ENCODE measurements at regions not wholly inside any gene's neighbourhood (a gene's known extent, or its start where the extent isn't known, plus 50 kb on each side); places are given as distances from the start of the nearest gene placed in this dataset.

DNA sequence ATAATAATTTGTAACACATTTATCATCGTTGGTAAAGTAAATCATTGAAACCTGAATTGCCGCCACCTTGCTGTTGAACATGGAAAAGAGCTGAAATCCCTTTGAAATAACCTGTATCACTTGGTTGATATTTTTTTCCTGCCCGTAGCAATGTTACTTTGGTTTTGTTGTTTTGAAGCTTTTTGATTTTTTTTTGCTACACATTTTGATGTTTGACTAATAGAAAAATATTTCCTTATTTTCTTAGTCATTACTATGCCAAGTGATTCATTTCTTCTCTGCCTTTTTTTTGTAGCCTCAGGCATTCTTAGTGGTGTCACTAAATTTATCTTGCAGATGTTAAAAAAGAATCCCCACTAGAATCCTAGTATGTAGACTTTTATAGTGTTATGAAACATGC, 235.1 kb upstream of the MEOX2 start:
- peak; percentile 28 for DNase-seq (ENCODE audit: low read depth in 2 of 2)

DNA sequence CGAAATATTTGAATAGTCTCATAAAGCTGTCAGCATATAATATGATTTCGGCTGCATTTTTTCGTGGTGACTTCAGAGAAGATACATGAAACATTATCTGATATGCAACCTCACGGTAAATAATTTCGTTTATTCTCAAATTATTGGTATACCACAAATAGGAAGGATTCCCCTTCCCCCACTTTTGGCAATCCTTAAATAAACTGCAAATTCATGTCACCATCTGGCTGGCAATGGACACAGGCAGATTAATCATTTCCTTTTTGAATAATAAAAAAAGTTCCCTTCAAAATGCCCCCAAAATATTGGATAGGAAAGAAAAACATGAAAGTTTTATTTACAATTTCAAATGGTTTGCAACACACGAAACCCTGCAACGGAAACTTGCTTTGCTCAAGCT, 234.5 kb upstream of the MEOX2 start:
- DNase-seq (ENCODE audit: low read depth in 2 of 2) = no peak

DNA sequence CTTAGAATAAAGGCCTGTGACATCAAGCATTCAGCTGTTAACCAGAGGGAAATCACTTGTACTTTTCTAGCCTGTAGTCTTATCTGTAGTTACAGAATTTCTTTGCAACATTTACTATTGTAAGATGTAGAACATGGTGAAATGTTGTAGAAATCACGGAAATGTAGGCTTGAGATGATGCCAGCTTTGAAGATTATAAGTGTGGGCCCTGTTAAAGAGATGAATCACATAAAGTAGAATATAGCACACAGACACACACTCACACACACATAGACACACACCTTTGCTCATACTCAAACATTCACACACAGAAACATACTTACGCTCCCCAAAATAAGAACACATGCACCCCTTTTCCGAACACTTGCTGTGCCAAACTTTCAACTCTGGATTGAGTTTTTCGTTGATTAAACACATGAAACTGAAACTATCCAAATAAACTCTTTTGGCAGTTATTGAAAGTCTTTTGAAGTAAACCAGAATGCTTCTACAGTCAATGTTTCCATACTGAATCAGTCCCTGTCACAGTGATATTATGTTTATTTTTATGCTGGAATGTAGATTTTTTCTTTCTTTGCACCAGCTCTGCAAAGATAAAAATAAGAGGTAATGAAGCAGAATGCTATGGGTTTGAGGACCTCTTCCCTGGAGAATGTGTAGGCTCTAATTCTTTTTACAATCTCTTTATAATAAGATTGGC, 230.3 kb upstream of the MEOX2 start:
- DNase-seq (ENCODE audit: low read depth in 2 of 2) = no peak

DNA sequence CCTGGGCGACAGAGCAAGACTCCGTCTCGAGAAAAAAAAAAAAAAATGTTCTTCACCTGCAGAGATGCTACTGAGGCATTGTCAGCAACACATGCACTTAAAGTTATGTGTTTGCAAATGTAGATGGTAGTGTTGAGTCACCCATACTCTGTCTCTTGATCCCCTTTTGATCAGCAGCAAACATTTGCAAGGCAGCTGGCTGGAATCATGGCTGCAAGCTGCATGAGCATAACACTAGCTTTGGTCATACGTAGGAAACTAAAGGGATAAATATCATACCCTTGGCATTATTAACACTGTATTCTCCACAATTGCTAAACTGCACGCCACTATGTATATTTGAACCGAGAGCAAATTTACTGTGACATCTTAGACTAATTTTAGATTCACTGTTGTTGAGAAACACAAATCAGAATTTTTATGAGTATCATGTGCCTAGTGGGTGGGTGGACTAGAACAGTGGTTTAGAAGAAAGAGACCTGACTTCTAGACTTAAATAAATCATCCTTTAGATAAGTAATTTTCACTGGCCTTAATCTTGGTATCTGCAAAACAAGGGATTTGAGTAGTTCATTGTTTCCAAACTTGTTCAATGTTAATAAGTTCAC, 229.3 kb upstream of the MEOX2 start:
- DNase-seq (ENCODE audit: low read depth in 2 of 2) = peak; percentile 37 to 44

DNA sequence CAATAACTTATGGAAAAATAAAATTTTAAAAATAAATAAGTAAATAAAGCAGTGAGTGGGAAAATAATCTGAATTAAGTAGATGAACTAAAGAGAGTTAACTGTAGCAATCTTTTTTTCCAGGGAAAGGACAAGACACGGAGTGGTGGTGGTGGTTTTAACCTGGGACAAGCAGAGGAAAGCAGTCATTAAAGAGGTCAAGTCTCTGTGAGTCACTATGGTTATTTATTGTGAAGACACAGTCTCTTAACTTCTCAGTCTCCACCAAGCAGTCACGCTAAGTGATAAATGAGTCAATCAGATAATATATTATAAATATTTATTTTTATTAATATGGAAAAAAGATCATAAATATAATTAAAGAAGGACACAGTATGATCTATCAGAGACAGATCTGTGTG, 228.1 kb upstream of the MEOX2 start:
- no peak for DNase-seq (ENCODE audit: low read depth in 2 of 2)

DNA sequence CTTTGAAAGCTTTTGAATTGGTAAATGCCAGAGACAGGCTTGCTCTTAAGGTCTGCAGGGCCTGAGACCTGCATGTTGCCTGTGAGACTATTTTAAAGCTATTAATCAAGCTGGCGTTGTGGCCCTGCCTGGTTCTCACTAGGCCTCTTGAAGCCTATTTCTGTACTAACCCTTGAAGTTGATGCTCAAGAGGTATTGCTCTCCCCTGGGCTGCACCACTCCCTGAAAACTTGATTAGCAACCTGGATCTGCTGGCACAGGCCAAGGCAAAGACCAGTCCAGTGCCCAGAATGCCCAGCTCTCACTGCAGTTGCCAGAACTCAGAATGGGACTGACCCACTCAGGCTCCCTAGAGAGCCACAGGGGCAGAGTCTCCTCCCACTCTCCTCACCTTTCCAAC, 220.0 kb upstream of the MEOX2 start:
- DNase-seq (ENCODE audit: low read depth in 2 of 2) = no peak

DNA sequence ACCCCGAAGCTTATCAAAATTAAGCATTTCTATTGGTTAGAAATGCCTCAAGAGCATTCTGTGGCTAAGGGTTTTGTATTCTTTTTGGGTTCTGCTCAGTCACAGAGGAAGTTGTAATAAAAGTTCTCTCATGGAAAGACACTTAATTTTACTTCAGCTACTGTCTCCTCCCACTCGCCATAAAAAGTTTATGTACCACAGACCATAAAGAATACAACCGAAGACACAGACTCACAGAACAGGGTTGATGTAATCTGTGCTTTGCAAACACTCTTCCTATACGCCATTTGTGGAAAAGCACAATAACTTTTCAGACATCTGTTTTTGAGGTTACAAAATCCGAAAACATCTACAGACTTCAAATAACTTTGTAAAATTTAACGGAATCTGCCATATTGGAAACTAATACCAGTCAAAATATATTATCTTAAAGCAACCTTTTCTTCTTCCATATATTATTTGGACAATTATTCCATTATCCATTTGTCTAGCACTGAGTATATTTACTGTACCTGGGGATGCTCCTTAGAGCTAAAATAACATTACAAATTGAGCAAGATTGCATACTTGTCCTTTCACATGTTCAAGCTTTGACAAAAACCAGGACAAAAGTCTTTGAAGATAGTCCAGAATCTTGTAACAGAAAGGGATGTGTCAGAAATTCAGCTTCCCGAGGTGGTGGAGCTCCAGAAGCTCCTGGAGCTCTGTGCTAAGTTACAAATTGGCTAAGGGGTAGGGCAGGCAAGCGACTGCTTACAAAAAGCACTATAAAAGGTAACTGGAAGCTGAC, 219.0 kb upstream of the MEOX2 start:
- DNase-seq (ENCODE audit: low read depth in 2 of 2) = no peak

DNA sequence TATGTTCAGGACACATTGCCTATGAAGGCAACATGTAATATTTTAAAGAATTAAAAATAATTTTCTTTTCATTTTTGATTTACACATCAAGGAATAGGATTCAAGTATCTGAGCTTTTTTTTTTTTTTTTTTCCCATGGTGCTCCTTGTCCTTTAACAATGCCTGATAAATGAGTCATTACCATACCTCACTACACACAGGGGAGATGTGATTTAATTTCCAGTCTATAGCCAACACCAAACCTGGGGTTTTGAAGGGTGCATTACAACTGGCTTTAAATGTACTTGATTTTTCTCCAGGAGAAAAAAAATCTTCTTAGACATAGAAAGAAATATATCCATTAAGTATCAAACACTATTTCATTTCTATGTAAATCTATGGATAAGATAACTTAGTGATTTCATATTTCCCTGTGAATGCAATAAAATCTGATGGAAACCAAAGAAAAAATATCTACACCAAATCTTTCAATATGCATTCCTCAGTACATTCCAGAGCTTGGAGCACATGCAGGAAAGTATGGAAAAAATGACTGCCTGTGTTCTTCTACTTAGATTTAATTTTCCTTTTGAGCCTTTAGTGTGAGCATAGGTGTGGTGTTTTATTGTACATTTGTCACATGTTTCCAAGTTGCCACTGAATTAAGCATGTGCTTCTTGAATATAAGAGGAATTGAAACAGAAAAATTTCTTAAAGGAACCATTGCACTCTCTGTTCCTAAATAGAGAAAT, 204.8 kb upstream of the MEOX2 start:
- DNase-seq (ENCODE audit: low read depth in 2 of 2) = peak; percentile 53

DNA sequence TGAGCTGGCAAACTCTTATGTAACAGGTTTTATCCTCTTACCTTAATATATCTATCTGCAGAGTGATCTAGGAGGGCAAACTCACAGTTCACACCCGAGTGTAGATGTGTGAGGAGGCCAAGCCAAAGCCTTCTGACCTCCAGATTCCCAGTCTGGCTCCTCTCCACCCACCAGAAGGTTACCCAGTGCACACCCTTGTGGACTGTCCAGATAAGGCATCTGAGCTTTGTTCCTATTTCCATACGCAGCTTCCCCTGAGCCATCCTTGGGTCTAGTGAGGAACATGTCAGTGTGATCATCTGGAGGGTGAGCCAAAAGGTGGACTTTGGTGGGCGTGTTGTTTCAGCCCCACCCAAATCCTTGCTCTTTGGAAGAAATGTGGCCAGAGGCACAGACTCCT, 203.0 kb upstream of the MEOX2 start:
- no peak for DNase-seq (ENCODE audit: low read depth in 2 of 2)

DNA sequence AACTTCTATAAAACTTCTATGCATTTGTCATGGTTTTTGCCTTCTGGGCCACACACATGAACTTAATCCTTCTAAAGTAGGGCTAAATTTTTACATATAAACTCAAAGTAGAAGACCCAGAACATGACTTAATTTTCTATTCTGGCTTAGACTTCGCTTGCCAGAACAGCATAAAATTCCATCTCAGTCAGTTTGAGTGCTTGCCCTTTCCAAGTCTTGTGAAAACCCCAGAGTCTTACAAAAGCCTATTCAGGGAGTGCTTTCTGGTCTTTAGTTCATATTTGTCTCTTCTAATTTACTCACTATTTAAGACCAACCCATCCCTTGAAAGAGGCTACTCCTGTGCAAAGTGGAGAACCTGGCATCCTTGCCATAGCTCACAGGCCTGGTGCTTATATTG, 201.6 kb upstream of the MEOX2 start:
- DNase-seq (ENCODE audit: low read depth in 2 of 2) = no peak

DNA sequence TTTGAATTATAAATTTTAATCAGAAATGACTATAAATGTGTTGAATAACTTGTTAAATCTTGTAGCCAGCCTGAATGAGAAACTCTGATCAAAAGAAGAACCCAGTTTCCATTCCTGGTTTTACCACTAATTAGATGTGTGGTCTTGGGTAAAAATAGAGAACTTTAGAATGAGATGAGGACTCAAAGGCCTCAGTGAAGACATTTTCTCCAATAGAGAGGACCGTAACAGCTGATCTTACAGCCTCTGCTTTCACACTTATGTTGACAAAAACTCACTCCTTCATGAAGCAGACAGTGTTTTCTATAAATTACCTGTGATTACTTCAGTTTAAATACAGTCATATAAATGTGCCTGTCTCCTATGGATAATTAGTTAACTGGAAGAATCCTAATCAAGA, 200.1 kb upstream of the MEOX2 start:
- no peak for DNase-seq (ENCODE audit: low read depth in 2 of 2)

DNA sequence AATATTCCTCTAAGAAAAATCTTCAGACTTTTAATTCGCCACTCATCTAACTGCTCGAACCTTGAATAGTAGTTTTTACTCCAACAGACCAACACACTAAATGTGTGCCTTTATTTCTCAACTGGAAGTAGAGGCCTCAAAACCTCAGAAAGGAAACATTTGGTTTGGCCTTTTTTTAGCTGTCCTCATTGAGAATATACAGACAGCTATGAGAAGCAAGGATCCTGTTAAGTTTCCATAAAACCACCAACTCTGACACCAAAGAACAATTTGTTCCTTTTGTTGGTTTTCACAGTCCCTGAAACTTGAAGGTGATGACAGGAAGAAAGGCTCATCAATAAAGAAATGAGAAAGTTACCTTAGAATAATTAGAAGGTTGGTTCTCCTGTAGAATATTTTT, 199.2 kb upstream of the MEOX2 start:
- no peak for DNase-seq (ENCODE audit: low read depth in 2 of 2)

DNA sequence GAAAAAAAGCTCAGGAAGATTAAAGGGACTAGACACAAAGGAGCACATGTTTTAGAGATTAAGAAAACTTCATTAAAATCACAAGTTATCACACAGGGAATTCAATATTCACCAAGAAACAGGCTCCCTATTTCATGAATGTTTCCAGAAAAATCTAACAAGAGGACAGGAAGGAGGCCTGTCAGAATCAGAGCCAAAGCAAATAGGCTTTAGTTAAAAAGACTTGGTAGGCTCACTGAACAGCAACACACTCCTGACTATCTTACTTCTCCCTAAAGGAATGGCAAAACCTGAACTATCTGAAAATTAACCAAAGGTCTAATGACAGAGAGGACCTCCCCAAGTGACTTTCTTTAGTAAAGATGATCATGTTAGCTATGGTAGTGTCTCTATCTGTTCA, 188.3 kb upstream of the MEOX2 start:
- no peak for DNase-seq (ENCODE audit: low read depth in 2 of 2)

DNA sequence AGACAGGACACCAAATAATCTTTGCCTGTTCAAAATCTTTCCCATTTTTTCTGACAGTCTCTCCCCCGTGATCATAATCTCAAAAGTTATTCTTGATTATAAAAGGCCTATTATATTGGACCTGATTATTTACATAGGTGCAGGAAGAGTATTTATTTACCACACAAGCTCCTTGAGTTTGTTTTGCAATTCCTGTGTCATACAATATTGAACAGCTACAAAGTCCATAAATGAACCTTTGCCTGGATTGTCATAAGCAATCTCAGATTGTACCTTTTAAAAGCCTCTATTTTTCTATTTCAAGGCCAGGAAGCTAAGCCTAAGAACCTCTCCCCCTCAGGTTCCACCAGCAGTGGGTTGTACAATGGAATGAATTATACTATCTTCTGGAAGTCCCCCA, 183.9 kb upstream of the MEOX2 start:
- no peak for DNase-seq (ENCODE audit: low read depth in 2 of 2)

DNA sequence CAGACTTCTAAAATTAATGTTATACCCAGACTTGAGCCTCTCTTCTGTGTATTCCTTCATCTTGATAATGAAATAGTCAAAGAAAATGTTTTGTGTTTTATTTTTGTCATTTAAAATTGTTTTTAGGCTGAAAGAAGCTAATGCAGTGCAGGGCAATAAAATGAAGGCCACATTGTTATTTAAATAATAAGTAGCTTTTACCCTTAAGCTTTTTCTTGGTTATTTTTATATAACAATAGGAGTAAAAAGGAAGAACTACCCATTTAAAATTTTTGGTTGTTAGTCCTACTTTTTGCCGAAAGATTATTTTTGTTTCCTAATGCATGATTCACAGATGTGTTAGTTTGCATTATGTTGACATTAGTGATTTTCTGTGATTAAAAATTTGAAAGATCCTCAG, 181.0 kb upstream of the MEOX2 start:
- no peak for DNase-seq (ENCODE audit: low read depth in 2 of 2)

DNA sequence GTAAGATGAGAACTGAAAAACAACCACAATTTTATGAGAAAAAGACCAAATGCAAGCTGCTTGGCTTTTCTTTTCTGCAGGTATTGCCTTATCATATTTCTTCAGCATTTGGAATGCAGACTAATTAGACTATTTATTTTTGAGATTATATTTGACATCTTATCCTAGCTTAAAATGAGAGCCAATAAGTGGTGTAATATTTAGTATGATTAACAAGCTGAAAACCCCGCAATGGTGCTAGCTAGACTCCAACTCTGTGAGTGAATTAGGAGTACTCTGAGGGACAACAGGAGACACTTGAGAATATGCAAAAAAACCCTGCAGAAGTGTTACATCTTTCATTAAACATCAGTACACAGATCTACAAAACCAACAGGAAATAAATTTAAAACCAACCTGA, 180.3 kb upstream of the MEOX2 start:
- no peak for DNase-seq (ENCODE audit: low read depth in 2 of 2)

DNA sequence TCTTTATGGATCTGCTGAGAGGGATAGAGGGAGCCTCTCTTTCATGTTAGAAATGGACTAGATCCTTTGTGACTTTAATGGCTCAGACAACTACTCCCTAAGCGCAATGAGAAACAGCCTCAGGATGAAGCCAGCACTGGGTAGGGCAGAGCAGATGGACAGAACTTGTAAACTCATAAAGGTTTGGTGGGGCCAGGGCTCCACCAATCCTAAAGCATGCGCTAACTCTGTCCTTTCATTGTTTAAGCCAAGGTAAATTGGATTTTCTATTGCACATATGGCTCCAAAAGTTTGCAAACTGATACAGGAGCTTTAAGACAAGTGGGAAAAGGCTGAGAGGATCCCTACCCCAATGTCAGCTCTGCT, 178.1 kb upstream of the MEOX2 start:
- no peak for DNase-seq (ENCODE audit: low read depth in 2 of 2)

DNA sequence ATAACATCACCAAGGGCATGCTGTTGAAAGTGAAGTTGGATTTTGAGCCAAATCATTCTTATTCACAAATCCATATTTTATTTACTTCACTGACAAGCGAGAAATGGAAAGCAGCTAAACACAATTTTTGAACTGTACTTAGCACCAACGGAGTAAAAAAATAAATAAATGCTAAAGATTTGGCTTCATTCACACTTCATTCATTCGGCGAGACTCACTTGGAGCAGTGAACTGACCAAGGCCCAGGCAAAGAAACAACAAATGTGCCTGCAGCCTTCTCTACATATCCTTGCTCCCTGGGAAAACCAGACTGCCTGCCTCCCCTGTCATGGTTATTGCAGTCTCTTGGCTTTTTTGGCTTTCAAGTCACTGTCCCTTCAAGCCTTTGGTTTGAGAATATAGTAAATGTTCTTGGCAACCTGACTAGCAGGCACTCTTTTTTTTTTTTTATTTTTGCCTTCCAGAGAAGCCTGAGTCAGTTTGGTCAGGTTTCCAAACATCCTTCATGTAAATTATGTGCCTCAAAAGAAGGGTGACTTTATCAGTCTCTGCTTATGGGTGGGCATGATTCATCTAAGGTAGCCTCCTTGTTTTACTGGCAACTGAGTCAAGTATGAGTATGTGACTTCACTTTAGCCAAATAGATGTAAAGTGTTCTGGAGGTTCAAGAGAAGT, 177.6 kb upstream of the MEOX2 start:
- DNase-seq (ENCODE audit: low read depth in 2 of 2) = no peak

DNA sequence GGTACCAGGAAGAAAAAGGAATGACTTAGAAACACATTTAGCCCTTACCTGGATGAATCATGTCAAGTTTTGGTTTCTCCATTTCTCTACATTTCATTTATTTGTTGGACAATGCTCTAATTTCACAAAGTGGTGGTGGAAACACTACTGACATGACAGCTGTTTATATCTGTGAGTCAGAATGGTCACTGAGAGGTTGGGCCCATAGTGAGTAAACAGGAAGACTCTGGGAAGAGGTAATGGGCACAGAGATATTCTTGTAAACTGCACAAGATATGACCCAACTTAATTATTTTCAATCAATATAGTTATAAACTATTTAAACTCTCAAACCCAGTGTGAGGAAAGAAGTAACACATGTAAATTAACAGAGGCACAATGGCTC, 176.3 kb upstream of the MEOX2 start:
- no peak for DNase-seq (ENCODE audit: low read depth in 2 of 2)

DNA sequence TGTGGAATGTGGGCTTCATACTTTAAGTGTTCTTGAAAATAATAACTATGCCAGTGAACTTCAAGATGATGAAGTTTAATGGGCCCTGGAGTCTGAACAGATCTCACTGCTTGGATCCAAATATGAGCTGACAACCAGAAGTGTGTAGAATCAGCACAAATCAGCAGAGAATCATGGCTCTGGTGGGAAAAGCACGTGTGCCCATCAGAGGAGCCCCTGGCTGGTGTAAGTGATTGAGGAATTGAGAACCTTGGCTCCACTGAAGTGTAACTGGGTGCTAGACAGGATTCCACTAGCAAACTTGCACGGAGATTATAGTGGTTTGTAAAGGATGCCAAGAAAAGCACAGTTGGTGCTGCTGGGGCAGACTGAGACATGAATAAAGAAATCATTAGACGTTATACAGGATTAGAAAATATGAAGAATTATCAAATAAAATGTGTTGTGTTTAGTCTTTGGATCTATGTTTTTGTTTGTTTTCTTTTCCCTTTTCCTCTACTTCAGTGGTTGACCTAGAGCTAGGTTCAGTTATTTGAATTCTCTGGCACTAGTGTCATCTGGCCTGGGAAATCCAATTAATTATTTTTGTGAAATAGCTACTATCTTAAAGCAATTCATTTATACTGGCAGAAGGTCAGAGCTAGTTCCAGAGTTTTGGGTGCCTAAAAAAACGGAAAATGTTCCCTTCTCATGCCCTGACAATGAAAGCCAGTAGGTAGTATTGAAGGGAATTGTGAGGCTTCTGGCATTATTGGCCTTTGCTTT, 175.7 kb upstream of the MEOX2 start:
- DNase-seq (ENCODE audit: low read depth in 2 of 2) = no peak

DNA sequence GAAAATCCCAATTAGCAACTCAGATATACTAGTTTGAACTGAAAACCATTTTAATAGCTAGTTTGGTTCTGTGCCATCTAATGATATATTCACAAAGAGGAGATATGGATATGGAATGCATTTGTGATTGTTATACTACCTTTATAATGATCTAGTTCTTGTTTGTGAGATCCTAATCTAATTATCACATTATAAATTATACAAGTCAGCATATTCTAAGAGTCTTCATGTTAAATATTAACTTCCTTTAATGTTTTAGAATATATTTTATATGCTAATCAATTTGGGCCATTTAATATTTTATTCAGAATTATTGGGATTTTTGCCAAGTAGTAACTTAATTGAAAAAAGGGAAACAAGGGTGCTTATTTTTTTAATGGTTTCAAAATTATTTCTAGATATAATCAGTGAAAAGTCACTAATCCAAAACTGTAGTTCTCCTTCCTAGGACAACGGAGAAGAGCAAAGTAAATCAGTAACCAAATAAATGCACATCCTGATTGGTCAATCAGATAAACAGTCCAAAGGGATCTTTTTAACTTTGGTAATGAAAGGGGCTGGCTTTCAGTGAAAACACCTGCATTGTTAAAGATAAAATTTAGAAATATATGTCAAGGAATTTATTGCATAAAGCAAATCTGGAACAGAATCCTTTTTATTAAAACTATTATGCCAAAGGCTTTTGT, 173.9 kb upstream of the MEOX2 start:
- no peak for DNase-seq (ENCODE audit: low read depth in 2 of 2)

Measured in fibroblast of skin of left quadriceps (primary cell).